Endothelial cell of umbilical vein (primary cell): ENCODE measurements at regions not wholly inside any gene's neighbourhood (a gene's known extent, or its start where the extent isn't known, plus 50 kb on each side); places are given as distances from the start of the nearest gene placed in this dataset.

Experiments
- CTCF ChIP-seq, 2 donors: IDR thresholded peaks; 1 replicate in 1 of 2; 2 replicates in 1 of 2; pipeline ENCODE4 v1.5.1; 2011; ENCODE audit warnings: low read length in 2 of 2, mild to moderate bottlenecking in 2 of 2, moderate library complexity in 2 of 2, control low read depth in 1 of 2, inconsistent platforms in 1 of 2, low read depth in 1 of 2; ENCODE audit not compliant: insufficient read depth in 1 of 2; ENCODE audit errors: extremely low read depth in 1 of 2
- EZH2 ChIP-seq: IDR thresholded peaks from 2 replicates; pipeline ENCODE4 v1.6.1; 2012; ENCODE audit warnings: borderline replicate concordance, low read depth, mild to moderate bottlenecking, moderate library complexity, low read length, inconsistent platforms; ENCODE audit not compliant: severe bottlenecking
- FOS ChIP-seq: IDR thresholded peaks from 2 replicates; pipeline ENCODE4 v1.6.1; 2011; ENCODE audit warnings: mild to moderate bottlenecking, low read length, moderate library complexity, borderline replicate concordance; ENCODE audit not compliant: insufficient read depth
- MAX ChIP-seq: IDR thresholded peaks from 2 replicates; pipeline ENCODE4 v1.6.1; 2011; ENCODE audit not compliant: insufficient read depth, insufficient read length
- POLR2A ChIP-seq: IDR thresholded peaks from 2 replicates; pipeline ENCODE4 v1.6.1; 2012; ENCODE audit warnings: low read depth, mild to moderate bottlenecking, control low read depth, low read length
- POLR2AphosphoS5 ChIP-seq: IDR thresholded peaks from 2 replicates; pipeline ENCODE4 v1.6.1; 2012; ENCODE audit warnings: low read depth, mild to moderate bottlenecking, control low read depth, low read length, moderate library complexity; ENCODE audit not compliant: insufficient read depth

GRCh38 chr16:26838931-26839330 lies 227.8 kb upstream of the C16orf82 start:
- TF ChIP-seq POLR2AphosphoS5, result no peak
- no peak for TF ChIP-seq POLR2A
- no peak for TF ChIP-seq FOS
- TF ChIP-seq EZH2, result no peak
- TF ChIP-seq CTCF (IDR thresholded peaks at IDR 0.05; ENCODE audit: extremely low read depth in 1 of 2, insufficient read depth in 1 of 2, low read depth in 1 of 2, low read length in 2 of 2), result no peak
- no peak for TF ChIP-seq MAX
